OCI-LY7 (cell line): ENCODE measurements at regions not wholly inside any gene's neighbourhood (a gene's known extent, or its start where the extent isn't known, plus 50 kb on each side); places are given as distances from the start of the nearest gene placed in this dataset.

Experiments used
- BruUV-seq: library from RNA; stranded (reverse); fragments of 400-500 nt; replicated peaks from 2 replicates; lab custom pipeline; 2021; lab: Mats Ljungman, UMichigan
- CTCF ChIA-PET: fragments of 300-600 bp; sonication (Branson Sonifier 250); formaldehyde crosslinking; loops from one replicate; lab custom pipeline; 2022; ENCODE audit warnings: antibody characterized with exemption; ENCODE audit not compliant: unreplicated experiment; lab: Charles Lee
- POLR2A ChIA-PET: fragments of 300-600 bp; sonication (Branson Sonifier 250); formaldehyde crosslinking; loops from one replicate; lab custom pipeline; 2022; ENCODE audit warnings: antibody characterized with exemption; lab: Charles Lee
- DNase-seq: peaks from one replicate; pipeline ENCODE4 v3.0.0-alpha.2; 2015; ENCODE audit warnings: low spot score
- H2AFZ ChIP-seq: fragments of 200-600 bp; sonication (generic), shearing (Covaris generic); 2 replicates; pipeline ENCODE4 v1.6.1; 2014; ENCODE audit warnings: mild to moderate bottlenecking, antibody characterized with exemption, low read length, moderate library complexity
- H3K27ac ChIP-seq: fragments of 200-600 bp; sonication (generic); 2 replicates; pipeline ENCODE4 v1.5.1; 2014; ENCODE audit warnings: mixed run types, low read depth, mild to moderate bottlenecking, moderate library complexity, low read length, inconsistent platforms; ENCODE audit not compliant: poor library complexity, severe bottlenecking
- H3K36me3 ChIP-seq: fragments of 200-600 bp; sonication (generic); 2 replicates; pipeline ENCODE4 v1.6.1; 2014; ENCODE audit warnings: mild to moderate bottlenecking, antibody characterized with exemption, low read length, moderate library complexity, mixed read lengths; ENCODE audit not compliant: insufficient read depth
- H3K4me1 ChIP-seq: fragments of 200-600 bp; sonication (generic); 2 replicates; pipeline ENCODE4 v1.5.1; 2014; ENCODE audit warnings: mild to moderate bottlenecking, low read length; ENCODE audit not compliant: insufficient read depth, poor library complexity, severe bottlenecking
- H3K4me2 ChIP-seq: fragments of 200-600 bp; sonication (generic); 2 replicates; pipeline ENCODE4 v1.6.1; 2014; ENCODE audit warnings: mild to moderate bottlenecking, low read length
- H3K4me3 ChIP-seq: fragments of 200-600 bp; sonication (generic); 2 replicates; pipeline ENCODE4 v1.5.1; 2014; ENCODE audit warnings: mild to moderate bottlenecking, low read depth, low read length; ENCODE audit not compliant: poor library complexity, severe bottlenecking
- H3K79me2 ChIP-seq: fragments of 200-600 bp; sonication (generic); 2 replicates; pipeline ENCODE4 v1.6.1; 2016; ENCODE audit warnings: low read depth, mild to moderate bottlenecking, low read length, moderate library complexity, mixed read lengths; ENCODE audit not compliant: insufficient read depth
- H3K9me2 ChIP-seq: fragments of 200-600 bp; sonication (generic); 2 replicates; pipeline ENCODE4 v1.6.1; 2016; ENCODE audit warnings: mild to moderate bottlenecking, low read length, mixed read lengths; ENCODE audit not compliant: insufficient read depth
- H3K9me3 ChIP-seq: fragments of 200-600 bp; sonication (generic); 2 replicates; pipeline ENCODE4 v1.6.1; 2014; ENCODE audit warnings: mild to moderate bottlenecking, mixed run types, low read length, mixed read lengths
- H4K20me1 ChIP-seq: fragments of 200-600 bp; sonication (generic); 2 replicates; pipeline ENCODE4 v1.6.1; 2014; ENCODE audit warnings: mild to moderate bottlenecking, antibody characterized with exemption, low read length, moderate library complexity, mixed read lengths; ENCODE audit not compliant: insufficient read depth
- EZH2phosphoT487 ChIP-seq: fragments of 200-600 bp; sonication (generic); IDR thresholded peaks from 2 replicates; pipeline ENCODE4 v1.6.1; 2018; ENCODE audit warnings: low read depth, borderline replicate concordance, mild to moderate bottlenecking, mixed run types, antibody characterized with exemption, low read length, moderate library complexity, mixed read lengths
- intact Hi-C: fragments of 100-400 bp; cut with micrococcal nuclease; formaldehyde crosslinking; loops from one replicate; pipeline ENCODE4 v1.10.0; 2022; ENCODE audit not compliant: unreplicated experiment
- TF ChIP-seq, protein P1 (sequence below): fragments of 200-600 bp; sonication (generic); conservative IDR thresholded peaks from 2 replicates; pipeline ENCODE4 v1.5.1; 2014; ENCODE audit warnings: mild to moderate bottlenecking, antibody characterized with exemption, low read length, moderate library complexity, mixed read lengths

DNA sequence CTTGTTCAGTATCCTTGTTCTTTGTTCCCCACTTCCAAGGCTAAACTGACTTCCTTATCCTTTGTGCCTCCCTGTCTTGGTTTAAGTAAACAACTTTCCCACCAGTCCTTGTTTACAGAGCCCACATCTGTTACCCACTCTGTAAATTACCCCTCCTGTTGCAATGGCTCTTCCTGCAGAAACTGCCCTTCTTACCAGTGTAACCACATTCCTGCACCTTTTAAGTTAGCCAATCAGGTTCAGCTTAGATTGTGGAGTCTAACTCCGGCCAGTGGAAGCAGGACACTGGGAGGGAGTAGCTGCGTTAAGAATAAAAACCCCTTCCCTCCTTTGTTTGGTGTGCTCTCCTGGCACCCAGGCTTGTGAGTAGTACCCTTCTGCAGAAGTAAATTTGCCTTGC is 360.9 kb downstream of the PRDM5 start:
- Histone ChIP-seq H3K4me1 (no peaks in the 10 kb centered on the region), H3K4me2 (no peak overlapping the region), H3K9me3 (no peaks in the 10 kb centered on the region), H3K9me2 (no peaks in the 10 kb centered on the region), H3K36me3 (no peaks in the 10 kb centered on the region), H3K4me3 (no peak overlapping the region), H2AFZ (no peak overlapping the region), H4K20me1 (no peaks in the 10 kb centered on the region), H3K27ac (no peak overlapping the region), H3K79me2 (no peaks in the 10 kb centered on the region)
- intact Hi-C loops, result no loop called here
- no peak for DNase-seq
- ChIA-PET CTCF (no interaction called here), POLR2A (interaction anchor here (1.5 kb wide), 1 partner anchor 10 kb away, joined by 3 read pairs; no protein-coding TSS in a partner anchor)
- BruUV-seq, result no TSS peak
- no peak for TF ChIP-seq EZH2phosphoT487
- TF ChIP-seq, protein P1, sequence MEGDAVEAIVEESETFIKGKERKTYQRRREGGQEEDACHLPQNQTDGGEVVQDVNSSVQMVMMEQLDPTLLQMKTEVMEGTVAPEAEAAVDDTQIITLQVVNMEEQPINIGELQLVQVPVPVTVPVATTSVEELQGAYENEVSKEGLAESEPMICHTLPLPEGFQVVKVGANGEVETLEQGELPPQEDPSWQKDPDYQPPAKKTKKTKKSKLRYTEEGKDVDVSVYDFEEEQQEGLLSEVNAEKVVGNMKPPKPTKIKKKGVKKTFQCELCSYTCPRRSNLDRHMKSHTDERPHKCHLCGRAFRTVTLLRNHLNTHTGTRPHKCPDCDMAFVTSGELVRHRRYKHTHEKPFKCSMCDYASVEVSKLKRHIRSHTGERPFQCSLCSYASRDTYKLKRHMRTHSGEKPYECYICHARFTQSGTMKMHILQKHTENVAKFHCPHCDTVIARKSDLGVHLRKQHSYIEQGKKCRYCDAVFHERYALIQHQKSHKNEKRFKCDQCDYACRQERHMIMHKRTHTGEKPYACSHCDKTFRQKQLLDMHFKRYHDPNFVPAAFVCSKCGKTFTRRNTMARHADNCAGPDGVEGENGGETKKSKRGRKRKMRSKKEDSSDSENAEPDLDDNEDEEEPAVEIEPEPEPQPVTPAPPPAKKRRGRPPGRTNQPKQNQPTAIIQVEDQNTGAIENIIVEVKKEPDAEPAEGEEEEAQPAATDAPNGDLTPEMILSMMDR, result no peak

DNA sequence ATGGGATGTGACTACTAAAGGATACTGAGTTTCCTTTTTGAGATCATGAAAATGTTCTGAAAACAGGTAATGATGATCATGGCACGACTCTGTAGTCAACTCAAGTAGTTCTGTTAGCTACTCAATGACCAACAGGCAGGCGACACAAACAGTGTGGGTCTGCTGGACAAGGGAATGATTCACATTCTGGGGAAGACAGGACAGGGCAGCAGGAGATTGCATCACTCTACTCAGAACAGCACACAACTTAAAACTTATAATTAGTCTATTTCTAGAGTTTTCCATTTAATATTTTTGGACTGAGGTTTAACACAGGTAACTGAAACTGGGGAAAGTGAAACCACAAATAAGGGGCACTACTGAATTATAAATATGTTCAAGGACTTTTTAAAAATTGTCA is 365.2 kb downstream of the PRDM5 start:
- Histone ChIP-seq H3K9me2 (no peaks in the 10 kb centered on the region), H3K4me2 (no peak overlapping the region), H3K79me2 (no peaks in the 10 kb centered on the region), H3K4me1 (no peaks in the 10 kb centered on the region), H4K20me1 (no peaks in the 10 kb centered on the region), H3K4me3 (no peak overlapping the region), H2AFZ (no peak overlapping the region), H3K9me3 (no peaks in the 10 kb centered on the region), H3K36me3 (no peaks in the 10 kb centered on the region), H3K27ac (no peak overlapping the region)
- CTCF ChIA-PET, result no interaction called here
- DNase-seq, result no peak
- intact Hi-C loops, result no loop called here
- POLR2A ChIA-PET, result no interaction called here
- no TSS peak for BruUV-seq
- TF ChIP-seq, protein P1, result no peak
- TF ChIP-seq EZH2phosphoT487, result no peak

DNA sequence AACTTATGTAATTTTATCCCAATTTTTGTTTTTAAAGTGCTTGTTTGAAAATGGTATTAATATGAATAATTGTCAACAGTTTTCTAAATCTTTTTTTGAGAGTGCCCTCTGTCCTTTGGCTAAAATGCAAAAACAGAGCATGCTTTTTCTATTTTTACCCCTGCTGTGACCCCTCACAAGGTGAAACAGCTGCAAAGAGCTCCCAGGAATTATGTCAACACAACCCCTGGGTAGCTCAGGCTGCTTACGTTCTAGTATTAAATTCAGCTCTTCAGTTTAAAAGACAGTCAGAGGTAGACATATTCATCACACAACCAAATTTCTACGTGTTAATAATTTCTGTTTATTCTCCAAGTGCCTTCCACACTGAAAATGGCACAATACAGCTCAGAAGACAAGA is 367.5 kb downstream of the PRDM5 start:
- Histone ChIP-seq H3K9me2 (no peaks in the 10 kb centered on the region), H3K4me3 (no peak overlapping the region), H3K36me3 (no peaks in the 10 kb centered on the region), H3K9me3 (no peaks in the 10 kb centered on the region), H3K79me2 (no peaks in the 10 kb centered on the region), H3K4me2 (no peak overlapping the region), H2AFZ (no peak overlapping the region), H3K4me1 (no peaks in the 10 kb centered on the region), H4K20me1 (no peaks in the 10 kb centered on the region), H3K27ac (no peak overlapping the region)
- no peak for DNase-seq
- ChIA-PET POLR2A (interaction anchor here (0.6 to 1.1 kb wide), 2 partner anchors 41 to 626 kb away, joined by 3 read pairs; no protein-coding TSS in a partner anchor), CTCF (no interaction called here)
- no peak for TF ChIP-seq EZH2phosphoT487
- TF ChIP-seq, protein P1, result no peak
- BruUV-seq, result no TSS peak
- intact Hi-C loops, result no loop called here
